GM21723 (cell line): ENCODE measurements at regions not wholly inside any gene's neighbourhood (a gene's known extent, or its start where the extent isn't known, plus 50 kb on each side); places are given as distances from the start of the nearest gene placed in this dataset.
"Not testable (repeated sequence)": the region's sequence is repeated elsewhere in the genome, so short reads cannot be mapped to it uniquely, and the experiment has no call there.

Experiments
- ATAC-seq: cut with Tn5 transposase; IDR thresholded peaks from one replicate; pipeline ENCODE4 v1.9.1; 2021; ENCODE audit warnings: mild to moderate bottlenecking, moderate library complexity; ENCODE audit not compliant: unreplicated experiment

DNA sequence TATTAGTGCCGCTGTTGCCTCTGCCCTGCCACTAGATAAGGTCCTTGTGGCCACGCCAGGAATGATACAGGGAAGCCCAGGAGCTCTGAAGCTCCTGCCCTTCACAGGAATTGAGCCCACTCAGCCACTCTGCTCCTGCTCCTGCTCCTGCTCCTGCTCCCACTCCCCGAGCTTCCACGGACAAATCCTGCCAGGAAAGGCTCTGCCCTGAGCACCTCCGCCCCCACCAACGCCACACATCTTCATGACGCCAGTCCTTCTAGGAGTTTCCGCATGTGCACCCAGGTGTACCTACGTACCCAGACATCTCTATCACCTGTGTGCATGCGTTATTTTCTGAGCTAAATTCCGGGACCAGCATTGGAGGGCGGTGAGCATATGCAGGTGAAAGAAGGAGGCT lies 369.1 kb downstream of the C16orf95 start:
- ATAC-seq = no peak

DNA sequence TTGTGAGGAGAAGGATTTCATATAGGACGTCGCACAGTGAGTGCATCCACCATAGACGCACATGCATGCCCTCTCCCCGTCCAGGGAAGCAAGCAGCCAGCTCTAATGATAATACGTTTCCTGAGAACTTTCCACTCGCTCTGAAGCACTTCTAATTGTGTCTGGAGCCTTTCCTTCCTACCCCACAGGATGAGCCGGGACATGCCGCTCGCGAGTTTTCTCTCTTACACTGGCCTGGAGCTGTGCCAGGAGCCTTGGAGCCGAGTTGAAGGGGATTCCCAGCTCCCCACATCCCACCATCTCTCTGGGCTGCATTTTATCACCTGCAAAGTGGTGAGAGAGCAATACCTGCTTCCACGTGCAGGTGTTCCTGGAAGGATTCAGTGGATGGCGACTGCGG lies 368.1 kb downstream of the C16orf95 start:
- ATAC-seq = no peak

DNA sequence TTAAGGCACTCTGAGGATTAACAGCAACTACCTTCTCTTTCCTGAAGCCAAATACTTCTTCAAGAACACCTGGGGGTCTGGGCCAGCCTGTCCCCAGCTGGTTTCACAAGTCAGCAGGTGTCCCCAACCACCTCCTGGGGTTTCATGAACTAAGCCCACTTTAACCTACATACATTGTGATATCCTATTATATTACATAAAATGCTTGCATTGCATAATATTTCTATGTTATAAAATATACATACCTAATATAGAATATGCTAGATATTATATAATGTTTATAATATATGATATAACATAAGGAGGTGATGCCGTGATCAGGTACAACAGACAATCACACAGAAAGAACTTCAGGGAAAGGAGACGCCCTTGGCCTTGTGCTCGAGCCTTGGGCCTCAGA lies 367.6 kb downstream of the C16orf95 start:
- ATAC-seq = no peak

DNA sequence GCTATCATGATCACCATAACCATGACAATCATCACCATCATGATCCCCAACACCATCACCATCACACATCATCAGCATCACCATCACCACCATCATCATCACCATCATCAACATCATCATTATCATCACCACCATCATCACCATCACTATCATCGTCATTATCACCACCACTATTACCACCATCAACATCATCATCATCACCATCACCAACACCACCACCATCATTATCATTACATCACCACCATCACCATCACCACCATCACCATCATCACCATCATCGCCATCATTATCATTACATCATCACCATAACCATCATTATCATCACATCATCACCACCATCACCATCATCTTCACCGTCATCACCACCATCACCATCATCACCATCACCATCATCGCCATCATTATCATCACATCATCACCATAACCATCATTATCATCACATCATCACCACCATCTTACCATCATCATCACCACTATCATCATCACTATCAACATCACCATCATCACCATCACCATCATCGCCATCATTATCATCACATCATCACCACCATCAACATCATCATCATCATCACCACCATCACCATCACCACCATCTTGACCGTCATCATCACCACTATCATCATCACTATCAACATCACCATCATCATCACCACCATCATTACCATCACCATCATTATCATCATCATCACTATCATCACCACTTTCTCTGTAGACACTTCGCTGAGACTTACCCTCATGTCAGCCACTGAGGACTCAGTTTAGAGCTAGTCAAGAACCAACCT lies 366.0 kb downstream of the C16orf95 start:
- no peak for ATAC-seq

DNA sequence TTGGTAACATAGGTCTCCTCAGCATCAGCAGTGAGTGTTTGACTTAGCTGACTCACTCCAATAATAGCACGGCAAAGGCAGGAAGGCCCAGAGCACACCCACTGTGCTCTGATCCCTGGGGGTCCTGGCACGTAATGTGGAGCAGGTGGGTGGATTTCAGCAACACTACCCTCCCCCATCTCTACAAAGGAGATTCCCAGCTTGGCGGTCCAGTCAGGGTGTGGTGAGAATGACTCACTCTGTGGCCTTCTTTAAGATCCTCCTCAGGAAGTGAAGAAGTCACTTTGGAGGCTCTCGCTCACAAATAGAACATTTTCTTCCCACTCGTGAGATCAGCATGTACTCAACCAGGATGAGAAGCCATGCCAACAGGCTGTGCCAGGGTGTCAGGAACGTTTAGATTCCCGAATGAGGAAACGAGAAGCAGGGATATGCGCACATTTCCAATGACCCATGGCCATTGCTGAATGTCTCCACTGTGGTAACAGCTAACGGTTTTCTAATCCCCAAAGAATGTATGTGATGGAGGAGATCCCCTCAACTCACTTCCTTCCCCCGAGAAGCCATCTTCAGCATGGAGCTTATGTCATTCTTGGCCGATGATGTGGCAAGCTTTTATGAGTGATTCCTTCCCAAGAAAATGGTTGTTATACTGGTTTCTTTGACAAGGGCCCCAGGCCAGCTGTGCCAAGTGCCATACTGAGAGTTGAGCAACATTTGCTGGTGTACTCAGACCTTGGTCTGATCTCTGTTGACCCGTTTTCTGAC lies 365.2 kb downstream of the C16orf95 start:
- ATAC-seq = no peak

DNA sequence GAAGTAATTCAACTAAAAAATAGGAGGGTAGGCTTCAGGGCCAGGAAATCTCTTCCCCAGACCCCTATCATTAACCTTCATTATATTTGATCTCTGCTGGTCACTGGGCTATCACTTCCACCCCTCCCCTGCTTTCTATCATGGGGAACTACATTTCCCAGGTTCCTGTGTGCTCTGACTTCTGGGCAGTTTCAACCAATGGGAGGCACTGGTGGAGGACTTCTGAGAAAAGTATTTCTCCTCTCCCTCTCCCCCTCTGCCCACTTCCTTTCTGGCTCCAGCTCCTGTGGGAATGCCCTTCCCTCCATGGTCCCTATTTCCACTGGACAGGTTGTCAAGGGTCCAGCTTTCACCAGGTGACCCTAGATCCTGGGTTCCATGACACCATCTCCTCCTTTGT lies 364.4 kb downstream of the C16orf95 start:
- no peak for ATAC-seq

DNA sequence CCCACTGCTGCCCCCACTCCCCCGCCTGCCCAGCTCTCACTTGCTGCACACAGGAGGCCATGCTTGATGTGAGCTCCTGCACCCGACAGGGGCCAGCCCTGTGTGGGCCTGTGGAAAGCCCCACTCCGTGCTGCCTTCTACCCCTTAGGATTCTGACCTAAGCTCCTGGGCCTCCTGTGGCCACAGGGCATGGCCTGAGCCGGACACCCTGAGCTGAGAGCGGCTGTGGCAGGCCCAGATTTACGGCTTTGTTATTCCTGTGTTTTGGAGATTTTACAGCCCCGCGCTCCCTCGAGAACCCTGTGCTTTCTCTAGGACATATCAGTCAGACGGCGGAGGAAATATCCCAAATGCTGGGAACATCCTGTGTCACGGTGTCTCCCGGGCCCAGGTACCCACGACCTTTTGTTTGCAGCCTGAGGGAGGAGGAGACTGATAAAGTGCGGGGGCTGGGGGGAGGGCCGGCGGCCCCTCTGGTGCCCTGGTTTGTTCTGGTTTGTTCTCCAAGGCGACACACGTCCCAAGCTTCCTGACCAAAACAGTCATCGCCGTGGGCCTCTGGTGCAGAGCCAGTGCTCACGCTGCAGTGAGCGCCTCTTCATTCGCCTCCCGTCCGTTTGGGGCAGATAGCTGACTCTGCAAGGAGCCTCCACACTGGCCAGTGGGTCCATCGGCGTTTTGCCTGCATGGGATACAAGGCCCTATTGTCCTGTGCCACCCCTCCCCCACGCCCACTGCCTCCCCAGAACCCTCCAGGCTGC lies 363.4 kb downstream of the C16orf95 start:
- ATAC-seq = no peak

DNA sequence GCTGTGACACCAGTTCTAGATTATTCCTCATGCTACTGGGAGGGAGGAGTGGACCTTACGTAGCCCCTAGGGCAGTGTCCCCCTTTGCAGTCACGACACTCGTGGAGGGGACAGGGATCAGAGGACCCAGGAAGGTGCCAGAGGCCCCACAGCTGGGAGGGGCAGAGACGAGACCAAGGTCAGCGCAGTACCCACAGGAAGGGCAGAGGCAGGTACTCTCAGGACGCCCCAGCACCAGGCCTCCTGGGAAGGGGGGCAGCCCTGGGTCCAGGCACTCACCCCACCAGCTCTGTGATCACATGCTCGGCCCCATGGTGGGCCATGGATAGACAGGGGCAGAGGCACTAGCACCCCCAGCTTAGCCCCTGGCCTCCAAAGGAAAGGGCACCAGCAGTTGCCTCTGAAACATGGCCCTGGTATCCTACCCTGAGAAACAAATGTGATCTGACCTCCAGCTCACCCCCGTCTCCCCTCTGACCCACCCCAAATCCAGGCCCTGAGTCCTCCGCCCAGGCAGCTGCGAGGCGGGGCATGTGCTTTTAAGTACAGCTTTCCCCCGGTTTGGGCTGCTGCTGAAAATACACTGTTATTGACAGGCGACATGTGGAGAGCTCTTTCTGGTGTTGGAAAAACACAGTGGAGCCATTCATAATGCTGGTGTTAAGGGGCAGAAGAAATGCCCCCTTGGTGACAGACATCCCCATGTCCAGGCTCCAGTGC lies 361.9 kb downstream of the C16orf95 start:
- ATAC-seq = no peak

DNA sequence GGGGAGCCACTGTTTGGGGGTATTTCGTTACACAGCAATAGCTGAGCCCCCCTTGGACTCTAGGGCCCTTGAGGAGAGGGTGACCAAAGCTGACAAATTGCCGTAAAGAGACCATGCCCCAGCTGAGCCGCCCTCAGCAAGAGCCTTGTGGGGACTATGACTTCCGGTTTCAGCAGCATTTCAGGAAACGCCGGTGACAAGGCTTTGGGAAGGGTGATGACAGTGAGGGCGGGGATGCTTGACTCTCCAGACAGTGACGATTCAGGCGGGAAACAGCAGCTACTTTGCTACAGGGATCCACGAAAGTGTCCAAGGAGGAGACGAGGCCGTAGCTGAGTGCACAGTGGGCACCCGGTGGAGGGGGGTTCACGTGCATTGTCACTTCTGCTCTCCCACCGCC lies 360.8 kb downstream of the C16orf95 start:
- ATAC-seq = no peak

DNA sequence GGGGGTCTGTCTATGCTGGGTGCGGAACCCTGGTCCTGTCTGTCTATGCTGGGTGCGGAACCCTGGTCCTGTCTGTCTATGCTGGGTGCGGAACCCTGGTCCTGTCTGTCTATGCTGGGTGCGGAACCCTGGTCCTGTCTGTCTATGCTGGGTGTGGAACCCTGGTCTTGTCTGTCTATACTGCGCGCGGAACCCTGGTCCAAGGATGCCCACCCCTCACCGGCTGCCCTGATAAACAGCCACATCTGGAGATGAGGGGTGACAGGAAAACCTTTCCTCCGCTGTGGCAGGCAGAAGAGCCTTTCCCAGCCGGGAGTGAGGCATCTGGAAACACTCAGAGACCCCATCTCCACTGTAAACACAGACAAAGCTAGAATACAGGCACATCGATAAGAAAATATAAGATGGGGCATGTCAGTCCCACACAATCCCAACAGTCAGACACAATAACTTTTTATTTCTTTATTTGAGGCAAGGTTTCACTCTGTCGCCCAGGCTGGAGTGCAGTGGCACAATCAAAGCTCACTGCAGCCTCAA lies 359.5 kb downstream of the C16orf95 start:
- ATAC-seq = not testable (repeated sequence)

DNA sequence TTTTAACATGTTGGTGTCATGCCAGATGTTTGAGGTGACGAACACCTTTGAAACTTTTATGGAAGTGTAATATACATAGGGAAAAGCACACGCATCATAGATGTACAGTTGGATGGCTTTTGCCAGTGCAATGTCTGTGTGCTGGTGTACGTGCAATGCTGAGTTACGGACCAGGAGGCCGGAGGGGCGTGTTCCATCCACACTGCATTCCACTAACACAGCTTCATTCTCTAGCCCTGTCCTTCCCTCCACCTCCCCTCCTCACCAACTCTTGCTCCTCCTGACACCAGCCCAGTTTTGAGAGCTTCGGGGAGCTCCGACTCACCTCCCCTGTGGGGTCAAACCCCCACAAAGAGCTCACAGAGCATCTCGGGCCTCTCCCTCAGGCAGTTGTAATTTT lies 358.8 kb downstream of the C16orf95 start:
- ATAC-seq = no peak

DNA sequence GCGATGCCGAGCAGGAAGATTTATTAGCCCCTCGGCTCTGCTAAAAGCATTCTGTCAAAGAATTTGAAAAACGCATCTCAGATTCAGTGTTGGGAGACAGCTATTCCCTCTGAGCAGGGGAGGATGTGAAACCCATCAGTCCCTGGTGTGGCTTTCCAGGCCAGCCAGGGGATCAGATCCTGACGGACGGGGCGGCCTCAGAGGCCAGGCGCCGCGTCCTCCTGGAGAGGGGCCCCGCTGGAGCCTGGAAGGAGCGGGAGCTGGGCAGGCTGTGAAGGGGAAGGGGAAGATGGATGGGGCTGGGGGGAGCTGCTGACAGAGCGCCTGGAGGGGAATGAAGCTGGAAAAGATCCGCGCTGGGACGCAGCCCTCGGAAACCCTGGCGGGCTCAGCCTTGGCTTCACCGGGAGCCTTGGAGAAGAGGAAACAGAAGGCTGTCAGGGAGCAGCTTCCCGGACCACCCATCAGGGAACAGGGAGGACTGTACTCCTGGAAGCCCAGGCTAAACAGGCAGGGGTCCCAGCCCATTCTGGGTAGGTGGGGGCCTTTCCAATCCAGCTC lies 358.0 kb downstream of the C16orf95 start:
- no peak for ATAC-seq

DNA sequence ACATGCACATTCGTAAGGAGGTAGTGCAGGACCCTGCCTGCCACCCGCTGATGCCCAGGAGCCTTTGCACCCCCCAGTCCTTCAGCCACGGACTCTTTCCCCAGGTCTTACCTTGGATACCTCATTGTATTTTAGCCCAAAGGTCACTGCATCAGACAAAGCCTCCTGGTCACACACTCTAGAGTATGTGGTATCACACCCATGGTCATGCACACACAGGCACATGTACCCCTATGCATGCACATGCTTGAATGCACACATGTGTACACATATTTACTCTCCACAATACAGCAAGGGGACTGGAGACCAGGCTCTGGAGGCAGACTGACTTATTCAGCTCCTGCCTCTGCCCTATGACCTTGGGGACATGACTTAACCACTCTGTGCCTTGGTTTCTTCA lies 357.5 kb downstream of the C16orf95 start:
- no peak for ATAC-seq

DNA sequence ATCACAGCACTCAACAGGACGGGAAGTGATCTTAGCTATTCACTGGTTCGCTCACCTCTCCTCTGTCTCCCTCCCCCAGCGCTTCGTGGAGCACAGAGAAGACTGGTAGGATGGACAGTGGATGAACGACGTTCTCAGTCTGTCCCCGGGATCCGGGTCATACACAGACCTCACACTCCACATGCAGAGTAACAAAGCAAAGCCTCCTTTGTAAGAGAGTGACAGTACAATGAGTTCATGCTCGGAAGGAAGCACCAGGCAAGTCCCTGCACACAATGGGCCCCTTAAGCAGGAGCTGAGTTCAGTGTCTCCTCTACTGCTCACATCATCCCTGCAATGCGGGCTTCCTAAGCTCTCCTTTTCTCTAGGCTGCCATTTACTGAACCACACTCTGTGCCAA lies 356.9 kb downstream of the C16orf95 start:
- no peak for ATAC-seq

DNA sequence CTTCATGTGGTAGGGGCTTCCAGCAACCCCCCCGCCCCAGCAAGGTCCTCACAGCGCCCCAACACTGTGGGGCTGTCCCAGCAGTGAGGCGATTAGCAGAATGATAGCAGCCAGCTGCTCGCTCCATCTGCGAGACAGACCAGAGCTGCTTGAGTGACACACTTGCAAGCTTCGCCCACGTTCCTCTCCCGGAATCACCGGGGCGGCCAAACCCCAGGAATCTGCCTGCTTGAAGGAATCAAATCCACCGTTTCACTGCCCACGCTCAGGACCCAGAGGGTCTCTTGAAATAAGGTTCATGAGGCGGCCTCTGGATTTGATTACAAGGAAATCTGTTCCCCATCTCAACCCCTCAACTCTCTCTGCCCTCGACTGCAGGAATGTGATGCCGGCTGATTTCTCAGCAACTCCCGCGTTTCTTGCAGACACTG lies 356.0 kb downstream of the C16orf95 start:
- ATAC-seq = no peak

DNA sequence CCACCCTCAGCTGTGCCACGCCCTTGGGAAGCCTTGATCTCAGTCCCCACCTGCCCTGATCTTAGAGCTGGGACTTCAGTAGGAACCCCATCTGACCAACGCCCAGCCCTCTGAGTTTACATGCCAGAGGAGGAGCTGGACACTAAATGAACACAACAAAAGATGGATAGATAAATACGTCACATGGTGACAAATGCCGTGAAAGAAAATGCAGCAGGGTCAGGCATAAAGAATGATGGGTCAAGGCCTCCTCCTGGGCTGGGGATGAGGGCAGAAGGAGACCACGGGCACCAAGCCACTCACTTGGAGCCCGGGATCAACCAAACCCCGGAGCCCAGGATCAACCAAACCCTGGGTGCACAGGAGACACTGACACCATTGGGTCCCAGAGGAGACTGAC lies 354.9 kb downstream of the C16orf95 start:
- ATAC-seq = no peak

DNA sequence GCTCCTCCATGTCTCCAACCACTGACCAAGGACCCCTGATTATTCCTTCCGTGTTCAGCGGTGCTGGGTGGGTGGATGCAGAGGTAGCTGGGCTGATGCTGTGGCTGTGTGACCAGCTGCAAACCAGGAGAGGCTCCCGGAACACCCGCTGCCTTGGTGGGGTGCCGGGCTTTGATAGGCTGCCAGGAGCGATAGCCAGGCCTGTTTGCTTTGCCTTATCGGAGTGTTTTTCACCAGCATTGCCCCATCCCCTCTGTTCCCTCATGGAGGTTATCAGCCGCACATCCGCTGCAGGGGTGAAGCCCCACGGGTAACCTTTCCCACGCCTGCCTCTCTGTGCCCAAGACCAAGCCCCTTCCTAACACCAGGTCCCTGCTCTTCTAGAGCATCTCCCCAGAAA lies 354.3 kb downstream of the C16orf95 start:
- no peak for ATAC-seq

DNA sequence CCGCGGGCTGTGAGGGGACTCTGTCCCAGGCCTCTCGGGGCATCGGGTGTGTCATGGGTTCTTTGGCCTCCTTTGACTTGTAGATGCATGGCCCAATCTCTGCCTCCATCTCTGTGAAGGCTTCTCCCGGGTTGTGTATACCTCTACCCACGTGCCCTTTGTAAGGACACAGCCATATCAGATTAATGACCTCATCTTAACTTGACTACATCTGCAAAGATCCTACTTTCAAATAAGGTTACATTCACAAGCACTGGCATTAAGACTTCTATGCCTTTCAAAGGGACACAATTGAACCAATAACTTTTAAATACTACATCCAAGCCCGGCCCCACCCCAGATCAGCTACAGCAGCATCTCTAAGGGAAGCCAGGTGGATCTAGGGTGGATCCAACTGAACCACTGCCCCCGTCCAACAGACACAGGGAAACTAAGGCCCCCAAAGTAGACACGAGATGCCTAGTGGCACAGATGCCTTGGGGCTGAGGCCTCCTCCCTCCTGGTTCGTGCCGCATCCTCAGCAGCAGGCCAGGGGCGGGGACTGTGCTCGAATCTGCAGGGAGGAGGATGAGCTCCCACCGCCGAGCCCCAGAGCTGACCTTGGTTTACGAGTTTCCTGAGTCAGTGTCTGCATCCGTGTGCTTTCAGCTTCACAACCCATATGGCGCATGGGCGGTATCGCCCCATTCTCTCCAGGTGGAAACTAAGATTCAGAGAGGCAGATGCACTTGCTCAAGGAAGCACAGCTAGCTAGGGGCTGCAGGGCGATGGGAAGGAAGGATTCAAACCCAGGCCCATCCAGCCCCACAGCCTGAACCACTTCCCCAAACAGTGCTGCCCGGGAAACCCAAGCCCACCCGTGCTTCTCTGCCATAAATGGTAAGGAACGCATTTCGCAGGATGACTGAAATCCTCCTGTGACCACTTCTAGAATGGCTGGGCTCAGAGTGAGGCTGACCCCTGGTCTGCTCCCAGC lies 353.3 kb downstream of the C16orf95 start:
- ATAC-seq = no peak

DNA sequence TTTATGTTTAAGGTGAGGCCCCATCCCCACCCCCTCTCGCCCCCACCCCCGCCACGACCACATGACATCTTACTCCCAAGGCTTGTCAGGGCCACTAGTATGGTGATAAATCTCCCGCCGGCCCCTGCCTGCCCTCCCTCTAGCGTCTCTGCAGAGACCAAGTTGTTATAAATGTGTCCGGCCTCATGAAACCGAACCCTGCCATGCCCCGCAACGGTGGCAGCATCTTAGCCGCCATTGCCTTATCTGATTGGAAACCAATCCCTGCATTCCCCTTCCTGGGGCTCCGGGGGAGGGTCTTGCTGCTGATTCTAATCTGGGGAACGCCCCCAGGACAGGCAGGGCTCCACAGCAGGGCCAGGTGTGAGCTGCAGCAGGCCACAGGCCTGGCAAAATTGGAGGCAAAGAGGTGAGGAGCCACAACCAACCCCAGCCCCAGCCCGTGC lies 352.4 kb downstream of the C16orf95 start:
- ATAC-seq = no peak
